Activated naive CD4-positive, alpha-beta T cell treated with anti-CD3 and anti-CD28 coated beads for 36 hours (primary cell): ENCODE measurements at regions not wholly inside any gene's neighbourhood (a gene's known extent, or its start where the extent isn't known, plus 50 kb on each side); places are given as distances from the start of the nearest gene placed in this dataset.

Experiments used
- CTCF ChIA-PET: fragments of 350-600 bp; sonication (Branson Sonifier 250); formaldehyde crosslinking; loops from one replicate; lab custom pipeline; 2021; ENCODE audit warnings: antibody characterized with exemption; lab: Charles Lee
- DNase-seq: peaks from one replicate; pipeline ENCODE4 v3.0.0-alpha.2; 2020
- H3K27ac Mint-ChIP-seq: one replicate; pipeline ENCODE4 v1.8.0; 2021; ENCODE audit warnings: mild to moderate bottlenecking, mixed read lengths
- H3K27me3 Mint-ChIP-seq: one replicate; pipeline ENCODE4 v1.8.0; 2021; ENCODE audit warnings: low read depth, mixed read lengths
- H3K36me3 Mint-ChIP-seq: one replicate; pipeline ENCODE4 v1.8.0; 2021; ENCODE audit warnings: low read depth, mixed read lengths
- H3K4me1 Mint-ChIP-seq: one replicate; pipeline ENCODE4 v1.8.0; 2021; ENCODE audit warnings: low read depth, mixed read lengths
- H3K4me3 Mint-ChIP-seq: one replicate; pipeline ENCODE4 v1.8.0; 2021; ENCODE audit warnings: mild to moderate bottlenecking, moderate library complexity, mixed read lengths
- H3K9me3 Mint-ChIP-seq: one replicate; pipeline ENCODE4 v1.8.0; 2021; ENCODE audit warnings: mixed read lengths
- intact Hi-C: fragments of 100-400 bp; cut with micrococcal nuclease; formaldehyde crosslinking; loops from one replicate; pipeline ENCODE4 v1.15.1; 2023

DNA sequence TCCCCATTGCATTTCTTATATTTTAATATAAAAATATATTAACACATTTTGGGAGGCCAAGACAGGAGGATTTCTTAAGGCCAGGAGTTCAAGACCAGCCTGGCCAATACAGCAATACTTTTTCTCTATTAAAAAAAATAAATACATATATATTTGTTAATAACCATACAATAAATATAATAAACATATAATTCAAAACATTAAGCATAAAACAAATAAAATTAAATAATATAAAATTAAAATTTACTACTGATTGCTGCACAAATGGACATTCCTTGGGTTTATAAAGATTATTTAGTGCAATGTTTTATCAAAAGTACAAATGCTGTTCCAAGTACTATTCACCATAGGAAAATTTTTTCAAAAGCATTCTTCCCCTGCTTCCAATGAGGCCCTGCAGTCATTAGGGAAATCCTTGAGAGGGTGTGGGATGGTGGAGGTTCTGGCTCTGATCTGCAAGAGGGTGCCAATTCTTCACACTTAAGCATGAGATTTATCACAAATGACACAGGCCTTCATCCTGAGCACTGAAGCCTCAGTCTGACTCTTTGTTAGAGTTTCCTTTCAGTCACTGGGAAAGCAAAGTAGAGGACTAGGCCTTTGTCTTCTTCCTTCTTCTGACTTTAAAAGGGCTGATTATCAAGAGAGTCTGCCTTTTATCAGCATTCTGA, 596.7 kb downstream of the EPM2A start:
- Mint-ChIP-seq H3K4me3 (no peak overlapping the region), H3K9me3 (no peaks in the 10 kb centered on the region), H3K4me1 (no peaks in the 10 kb centered on the region), H3K27ac (no peak overlapping the region), H3K36me3 (no peaks in the 10 kb centered on the region), H3K27me3 (peaks cover 7% of the 10 kb centered on the region)
- intact Hi-C loops, result no loop called here
- CTCF ChIA-PET, result no interaction called here
- no peak for DNase-seq

DNA sequence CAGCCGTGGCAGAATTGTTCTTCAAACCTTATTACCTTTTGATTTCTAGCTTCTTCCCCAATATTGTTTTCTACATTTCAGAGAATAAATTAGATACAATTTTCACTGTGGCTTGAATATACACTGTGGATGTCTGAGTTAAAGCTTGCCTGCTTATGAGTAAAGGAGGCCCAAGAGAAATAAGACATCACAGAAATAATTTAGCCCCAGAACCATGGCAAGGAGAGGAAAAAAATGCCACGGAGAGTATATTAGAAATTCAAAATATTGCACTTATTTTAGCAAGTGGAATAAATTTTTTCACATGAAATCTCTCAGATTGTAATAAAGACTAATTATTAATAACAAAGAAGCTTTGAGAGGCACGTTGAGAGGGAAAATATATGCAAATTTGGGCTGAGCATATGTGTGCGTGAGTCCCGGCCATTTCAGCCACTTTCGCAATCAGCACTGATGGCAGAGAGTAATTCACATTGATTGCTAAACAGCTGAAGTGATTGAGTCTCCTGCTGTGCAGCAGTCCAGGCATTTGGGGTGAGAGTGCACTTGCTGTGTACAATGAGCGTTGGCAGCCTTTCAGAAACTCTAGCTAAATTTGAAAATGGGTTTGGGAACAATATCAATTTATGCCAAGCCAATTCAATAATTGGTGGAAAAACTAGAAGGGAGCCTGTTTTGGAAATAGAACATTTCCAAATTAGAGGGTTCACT, 596.0 kb downstream of the EPM2A start:
- intact Hi-C loops, result no loop called here
- no peak for DNase-seq
- CTCF ChIA-PET, result interaction anchor here (0.6 kb wide), 1 partner anchor 17 kb away, joined by 3 read pairs; no protein-coding TSS in a partner anchor
- Mint-ChIP-seq H3K27me3 (peaks cover 7% of the 10 kb centered on the region), H3K4me1 (no peaks in the 10 kb centered on the region), H3K9me3 (no peaks in the 10 kb centered on the region), H3K27ac (no peak overlapping the region), H3K36me3 (no peaks in the 10 kb centered on the region), H3K4me3 (no peak overlapping the region)

DNA sequence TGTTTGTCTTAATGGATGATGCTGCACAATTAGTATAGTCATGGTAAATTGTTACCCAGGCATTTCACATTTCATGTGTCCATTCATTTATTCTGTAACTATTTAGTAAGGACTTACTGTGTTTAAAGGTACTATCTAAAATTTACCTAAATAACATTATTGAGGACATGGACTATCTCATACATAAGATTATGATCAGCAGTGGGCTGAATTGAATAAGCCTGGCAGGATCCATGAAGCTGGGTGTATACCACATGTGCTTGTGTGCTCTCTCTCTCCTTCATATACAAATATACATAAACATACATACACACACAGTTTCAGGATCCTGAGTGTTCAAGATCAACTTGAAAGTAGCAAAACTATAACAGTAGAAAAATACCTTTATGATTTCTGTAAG, 595.4 kb downstream of the EPM2A start:
- H3K4me3 Mint-ChIP-seq, result no peak overlapping the region
- intact Hi-C loops, result no loop called here
- no peaks in the 10 kb centered on the region for H3K9me3 Mint-ChIP-seq
- DNase-seq, result no peak
- no peaks in the 10 kb centered on the region for H3K4me1 Mint-ChIP-seq
- CTCF ChIA-PET, result interaction anchor here (0.6 kb wide), 1 partner anchor 17 kb away, joined by 3 read pairs; no protein-coding TSS in a partner anchor
- H3K27ac Mint-ChIP-seq, result no peak overlapping the region
- peaks cover 11% of the 10 kb centered on the region for H3K27me3 Mint-ChIP-seq
- no peaks in the 10 kb centered on the region for H3K36me3 Mint-ChIP-seq

DNA sequence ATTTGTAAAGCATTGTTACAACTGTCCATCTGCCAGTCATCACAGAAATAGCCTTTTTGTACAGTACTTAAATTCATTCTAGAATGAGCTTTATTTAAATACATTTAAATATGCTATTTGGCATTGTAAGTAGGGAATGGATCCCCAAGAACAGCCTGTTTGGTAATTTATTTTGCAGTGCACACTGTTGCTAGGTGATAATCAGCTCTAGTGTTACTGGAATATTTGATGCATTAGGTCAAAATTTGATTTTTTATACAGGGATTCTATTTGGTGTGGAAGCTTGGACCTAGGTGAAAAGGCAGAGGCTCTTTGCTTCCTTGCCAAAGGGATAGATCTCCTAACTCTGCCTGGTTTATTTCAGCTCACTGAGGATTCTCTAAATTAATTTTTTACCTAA, 593.7 kb downstream of the EPM2A start:
- no peaks in the 10 kb centered on the region for H3K36me3 Mint-ChIP-seq
- CTCF ChIA-PET, result no interaction called here
- H3K4me3 Mint-ChIP-seq, result no peak overlapping the region
- intact Hi-C loops, result no loop called here
- no peak overlapping the region for H3K27ac Mint-ChIP-seq
- H3K4me1 Mint-ChIP-seq, result no peaks in the 10 kb centered on the region
- no peaks in the 10 kb centered on the region for H3K9me3 Mint-ChIP-seq
- peaks cover 13% of the 10 kb centered on the region for H3K27me3 Mint-ChIP-seq
- DNase-seq, result no peak

DNA sequence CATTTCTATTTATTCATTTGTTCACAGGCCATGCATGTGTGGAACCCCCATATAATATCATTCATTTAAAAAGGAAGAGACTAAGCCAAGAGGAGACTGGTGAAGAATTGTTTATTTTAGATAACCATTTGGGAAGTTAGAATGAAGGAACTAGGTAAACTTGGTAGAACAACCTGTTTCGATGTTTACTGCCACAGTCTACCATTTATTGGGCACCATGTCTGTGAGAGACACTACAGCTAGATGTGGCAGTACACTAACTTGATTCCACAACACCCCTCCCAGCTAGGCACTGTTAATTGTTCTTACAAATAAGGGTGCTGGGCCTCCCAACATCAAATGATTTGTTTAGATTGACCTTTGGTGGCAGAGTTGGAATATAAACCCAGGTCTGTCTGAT, 592.4 kb downstream of the EPM2A start:
- CTCF ChIA-PET, result no interaction called here
- Mint-ChIP-seq H3K4me3 (no peak overlapping the region), H3K27me3 (peaks cover 15% of the 10 kb centered on the region), H3K4me1 (no peaks in the 10 kb centered on the region), H3K9me3 (no peaks in the 10 kb centered on the region), H3K36me3 (no peaks in the 10 kb centered on the region), H3K27ac (no peak overlapping the region)
- DNase-seq, result no peak
- intact Hi-C loops, result no loop called here

DNA sequence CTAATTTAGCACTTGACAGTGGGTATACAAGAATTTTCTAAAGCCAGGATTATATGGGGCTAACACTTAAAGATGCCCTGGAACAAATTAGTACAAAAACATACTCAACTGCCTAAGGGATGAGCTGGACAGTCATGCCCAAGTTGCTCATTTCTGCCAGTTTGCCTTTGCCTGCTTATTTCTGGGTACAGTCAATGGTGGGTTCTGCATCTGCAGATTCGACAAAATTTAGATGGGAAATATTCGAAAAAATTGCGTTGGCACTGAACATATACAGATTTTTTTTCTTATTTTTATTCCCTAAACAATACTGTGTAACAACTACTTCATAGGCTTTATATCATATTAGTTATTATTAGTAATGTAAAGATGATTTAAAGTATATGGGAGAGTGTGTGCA, 591.9 kb downstream of the EPM2A start:
- H3K4me1 Mint-ChIP-seq, result no peaks in the 10 kb centered on the region
- CTCF ChIA-PET, result no interaction called here
- no peak for DNase-seq
- peaks cover 15% of the 10 kb centered on the region for H3K27me3 Mint-ChIP-seq
- H3K27ac Mint-ChIP-seq, result no peak overlapping the region
- H3K9me3 Mint-ChIP-seq, result no peaks in the 10 kb centered on the region
- intact Hi-C loops, result no loop called here
- no peak overlapping the region for H3K4me3 Mint-ChIP-seq
- no peaks in the 10 kb centered on the region for H3K36me3 Mint-ChIP-seq

DNA sequence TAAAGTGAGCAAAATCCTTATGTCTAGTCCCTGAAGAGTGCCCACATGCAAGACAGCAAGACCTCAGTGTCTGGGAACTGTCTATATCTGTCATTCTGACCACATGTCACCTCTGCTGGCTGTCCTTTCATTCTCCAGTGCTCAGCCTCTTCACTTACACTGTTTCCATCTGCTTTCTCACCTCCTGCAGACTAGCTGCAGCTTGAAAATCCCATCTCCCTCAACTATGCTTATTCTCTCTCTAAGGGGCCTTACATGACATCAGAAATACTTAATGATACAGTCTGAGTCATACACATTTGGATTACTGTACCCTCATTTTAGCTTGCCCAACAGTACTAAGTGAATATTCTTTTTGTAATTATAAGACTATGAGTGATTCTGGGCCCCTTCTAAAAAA, 587.8 kb downstream of the EPM2A start:
- H3K27me3 Mint-ChIP-seq, result peaks cover 22% of the 10 kb centered on the region
- no peaks in the 10 kb centered on the region for H3K4me1 Mint-ChIP-seq
- CTCF ChIA-PET, result no interaction called here
- no peaks in the 10 kb centered on the region for H3K36me3 Mint-ChIP-seq
- no peak overlapping the region for H3K27ac Mint-ChIP-seq
- intact Hi-C loops, result no loop called here
- H3K4me3 Mint-ChIP-seq, result no peak overlapping the region
- DNase-seq, result no peak
- H3K9me3 Mint-ChIP-seq, result no peaks in the 10 kb centered on the region

DNA sequence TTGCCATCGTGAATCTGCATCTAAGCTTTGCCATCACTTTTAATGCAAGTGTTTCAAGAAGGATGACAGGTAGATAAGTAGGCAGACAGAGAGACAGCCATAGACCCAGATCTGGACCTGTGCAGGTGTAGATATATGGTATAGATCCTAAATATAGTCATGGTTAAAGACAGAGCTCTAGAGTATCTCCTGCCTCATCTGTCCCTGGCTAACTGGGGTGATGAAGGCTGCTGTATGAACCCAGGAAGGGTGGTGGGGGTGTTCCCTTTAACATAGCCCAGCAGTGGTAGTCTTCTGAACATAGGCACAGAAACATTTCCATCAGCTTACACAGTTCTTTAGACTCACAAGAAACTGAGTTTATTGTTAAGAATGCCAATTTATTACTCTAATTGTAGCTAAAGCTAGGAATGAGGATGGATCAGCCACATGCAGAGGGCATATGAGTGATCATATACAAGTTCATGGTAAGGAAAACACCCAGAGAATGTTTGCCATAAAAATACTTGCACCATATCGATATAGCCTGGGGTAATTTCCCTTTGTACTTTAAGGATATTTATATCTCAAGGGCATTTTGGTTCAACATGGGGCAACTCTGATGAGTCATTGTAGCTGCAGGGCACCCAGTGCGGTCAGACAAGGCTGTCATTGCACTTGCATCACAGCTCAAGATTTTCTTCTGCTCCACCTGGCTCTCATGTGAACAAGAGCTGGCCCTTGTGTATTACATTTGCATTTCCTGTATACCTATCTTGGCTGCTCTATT, 587.2 kb downstream of the EPM2A start:
- Mint-ChIP-seq H3K9me3 (no peaks in the 10 kb centered on the region), H3K36me3 (no peaks in the 10 kb centered on the region), H3K4me1 (no peaks in the 10 kb centered on the region), H3K27ac (no peak overlapping the region), H3K27me3 (peaks cover 19% of the 10 kb centered on the region), H3K4me3 (no peak overlapping the region)
- intact Hi-C loops, result no loop called here
- DNase-seq, result no peak
- CTCF ChIA-PET, result no interaction called here

DNA sequence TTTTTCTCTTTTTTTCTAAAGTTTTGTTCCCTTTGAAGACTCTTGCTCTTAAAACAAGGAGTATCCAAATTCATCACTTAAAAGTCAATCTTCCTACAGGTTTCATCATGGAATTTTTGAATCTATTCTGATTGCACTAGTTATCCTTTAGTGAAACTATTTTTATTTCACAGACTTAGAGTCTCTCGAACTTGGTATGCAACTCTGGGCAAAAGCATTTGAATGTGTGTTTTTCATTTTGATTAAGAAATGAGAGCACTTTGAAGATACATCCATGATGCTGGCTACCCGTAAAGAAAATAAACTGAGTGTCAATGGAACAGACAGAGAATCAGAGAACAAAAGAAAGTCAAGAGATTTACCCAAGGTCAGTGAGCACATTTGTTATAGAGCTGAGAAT, 586.5 kb downstream of the EPM2A start:
- Mint-ChIP-seq H3K27me3 (peaks cover 19% of the 10 kb centered on the region), H3K27ac (no peak overlapping the region), H3K9me3 (no peaks in the 10 kb centered on the region), H3K36me3 (no peaks in the 10 kb centered on the region), H3K4me1 (no peaks in the 10 kb centered on the region), H3K4me3 (no peak overlapping the region)
- CTCF ChIA-PET, result no interaction called here
- intact Hi-C loops, result no loop called here
- DNase-seq, result no peak

DNA sequence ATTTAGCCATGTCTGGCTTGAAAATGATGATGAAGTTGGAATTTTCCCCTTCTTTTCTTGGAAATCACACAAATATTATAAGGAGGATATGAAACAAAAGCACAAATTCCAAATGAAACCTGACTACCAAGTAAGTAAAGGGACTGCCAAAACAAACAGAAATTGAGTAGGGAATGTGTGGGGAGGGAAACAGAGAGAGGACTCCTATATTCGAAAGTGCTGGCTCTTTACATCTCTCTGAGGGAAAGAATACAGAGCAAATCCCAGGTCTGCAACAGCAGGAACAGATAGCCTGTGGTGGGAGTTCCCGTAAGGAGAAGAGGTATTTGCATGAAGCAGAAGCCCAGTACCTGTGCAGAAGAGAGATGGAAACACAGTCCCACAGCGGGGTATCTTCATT, 583.7 kb downstream of the EPM2A start:
- H3K4me3 Mint-ChIP-seq, result no peak overlapping the region
- no peaks in the 10 kb centered on the region for H3K4me1 Mint-ChIP-seq
- no peaks in the 10 kb centered on the region for H3K36me3 Mint-ChIP-seq
- H3K27me3 Mint-ChIP-seq, result peaks cover 11% of the 10 kb centered on the region
- H3K27ac Mint-ChIP-seq, result no peak overlapping the region
- DNase-seq, result no peak
- CTCF ChIA-PET, result no interaction called here
- intact Hi-C loops, result no loop called here
- no peaks in the 10 kb centered on the region for H3K9me3 Mint-ChIP-seq

DNA sequence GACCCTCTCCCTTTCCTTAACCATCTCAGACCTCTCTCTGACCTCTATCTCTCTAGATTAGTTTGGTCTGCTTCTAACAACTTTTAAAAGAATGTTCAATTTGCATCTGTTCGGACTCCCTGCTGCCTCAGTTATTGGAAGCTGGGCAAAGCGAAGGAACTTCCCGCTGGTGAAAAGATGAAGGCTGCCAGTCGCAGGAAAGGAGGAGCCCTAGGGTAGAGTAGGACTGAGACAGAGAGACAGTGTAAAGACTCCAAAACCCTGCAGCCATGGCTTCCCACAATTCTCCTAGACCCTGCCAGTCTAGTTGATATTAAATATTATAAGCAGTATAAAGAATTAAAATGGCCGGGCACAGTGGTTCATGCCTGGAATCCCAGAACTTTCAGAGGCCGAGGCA, 581.8 kb downstream of the EPM2A start:
- Mint-ChIP-seq H3K4me3 (no peak overlapping the region), H3K9me3 (peaks cover 7% of the 10 kb centered on the region), H3K27ac (no peak overlapping the region), H3K36me3 (no peaks in the 10 kb centered on the region), H3K4me1 (no peaks in the 10 kb centered on the region), H3K27me3 (peaks cover 9% of the 10 kb centered on the region)
- CTCF ChIA-PET, result no interaction called here
- intact Hi-C loops, result no loop called here
- DNase-seq, result no peak

DNA sequence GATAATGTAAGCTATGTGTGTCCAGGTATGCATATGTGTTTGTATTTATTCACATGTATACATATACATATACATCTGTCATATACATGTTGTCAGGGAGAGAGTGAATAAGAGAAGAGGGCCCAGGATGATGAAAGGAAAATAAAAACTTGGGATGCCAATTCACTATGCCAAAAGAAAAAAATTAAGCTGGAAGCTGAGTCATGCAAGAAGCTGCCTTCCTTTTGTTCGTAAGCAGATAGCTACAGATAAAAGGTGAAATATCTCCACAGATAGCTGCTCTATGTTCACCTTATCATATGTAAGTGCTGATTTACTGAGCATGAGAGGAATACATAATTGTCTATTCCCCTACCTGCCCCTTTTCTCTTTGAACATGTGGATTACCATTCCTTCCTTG, 579.9 kb downstream of the EPM2A start:
- Mint-ChIP-seq H3K4me1 (no peaks in the 10 kb centered on the region), H3K4me3 (no peak overlapping the region), H3K9me3 (peaks cover 13% of the 10 kb centered on the region), H3K27ac (no peak overlapping the region), H3K27me3 (peaks cover 4% of the 10 kb centered on the region), H3K36me3 (no peaks in the 10 kb centered on the region)
- DNase-seq, result no peak
- CTCF ChIA-PET, result no interaction called here
- intact Hi-C loops, result no loop called here
